C1 segment of cervical spinal cord (tissue), 14 donors: ENCODE measurements at regions not wholly inside any gene's neighbourhood (a gene's known extent, or its start where the extent isn't known, plus 50 kb on each side); places are given as distances from the start of the nearest gene placed in this dataset.
"Not testable (repeated sequence)": the region's sequence is repeated elsewhere in the genome, so short reads cannot be mapped to it uniquely, and the experiment has no call there.

Experiments used
- DNase-seq, 14 donors: peaks; one replicate each; lab custom pipeline; 2025; lab: John Stamatoyannopoulos, UW

DNA sequence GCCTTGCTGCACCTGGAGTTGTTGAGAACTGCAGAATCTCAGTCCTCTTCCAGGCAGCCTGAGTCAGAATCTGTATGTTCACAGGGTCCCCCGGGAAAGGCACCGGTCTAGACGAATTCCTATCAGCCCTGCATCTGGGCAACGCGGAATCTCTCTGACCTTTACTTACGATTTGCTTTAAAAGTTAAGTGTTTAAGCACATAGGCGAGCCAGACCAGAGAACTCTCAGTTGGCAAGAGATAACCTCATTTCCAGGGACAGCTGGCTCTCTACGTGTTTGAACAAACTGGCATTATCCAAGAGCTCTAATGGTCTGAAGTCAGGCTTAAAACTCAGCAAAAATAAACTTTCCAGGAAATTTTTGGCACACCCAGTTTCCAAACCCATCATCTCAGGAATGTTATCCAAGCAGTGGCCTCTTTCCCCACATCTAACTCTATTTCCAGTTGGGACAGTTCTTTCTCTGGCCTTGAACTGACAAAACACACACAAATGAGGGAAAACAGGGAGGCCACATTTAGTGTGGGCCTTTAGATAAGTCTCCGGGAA, 53.4 kb downstream of the HES1 start:
- DNase-seq: no peak

DNA sequence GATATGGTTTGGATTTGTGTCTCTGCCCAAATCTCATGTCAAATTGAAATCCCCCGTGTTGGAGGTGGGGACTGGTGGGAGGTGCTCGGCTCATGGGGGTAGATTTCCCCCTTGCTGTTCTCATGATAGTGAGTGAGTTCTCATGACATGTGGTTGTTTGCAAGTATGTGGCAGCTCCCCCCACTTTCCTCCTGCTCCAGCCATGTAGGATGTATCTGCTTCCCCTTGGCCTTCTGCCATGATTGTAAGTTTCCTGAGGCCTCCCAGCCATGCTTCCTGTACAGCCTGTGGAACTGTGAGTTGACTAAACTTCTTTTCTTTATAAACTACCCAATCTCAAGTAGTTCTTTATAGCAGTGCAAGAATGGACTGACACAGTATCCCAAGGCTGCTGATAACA, 55.9 kb downstream of the HES1 start:
- DNase-seq: not testable (repeated sequence)

DNA sequence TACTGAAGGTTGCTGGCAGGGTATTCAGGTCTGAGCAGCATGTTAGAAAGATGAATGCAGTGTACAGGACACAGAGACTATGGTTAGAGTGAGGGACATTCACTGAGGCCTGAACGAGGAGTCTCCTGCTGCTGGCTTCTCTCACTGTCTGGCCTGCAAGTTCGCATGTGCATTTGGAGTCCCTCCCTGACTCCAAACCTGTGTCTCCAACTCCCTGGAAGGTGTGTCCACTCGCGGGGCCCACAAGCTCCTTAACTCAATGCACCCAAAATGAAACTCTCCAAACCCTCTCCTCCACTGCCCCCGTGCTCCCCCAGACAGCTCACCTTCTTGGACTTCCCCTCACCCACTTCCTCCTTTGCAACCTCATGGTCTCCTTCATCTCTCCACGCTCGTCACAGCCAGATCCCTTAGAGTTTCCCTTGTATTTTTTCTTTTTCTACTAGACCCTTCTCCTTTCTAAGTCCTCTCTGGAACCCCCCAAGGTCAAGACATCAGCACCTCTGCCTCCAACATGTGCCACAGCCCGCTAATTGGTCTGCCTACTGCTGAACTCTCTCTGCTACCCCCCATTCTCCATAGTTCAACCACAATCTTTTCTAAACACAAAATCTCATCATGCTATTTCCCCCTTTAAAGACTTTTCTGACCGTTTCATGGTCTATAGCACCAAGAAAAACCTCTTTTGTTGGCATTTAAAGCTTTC, 58.3 kb downstream of the HES1 start:
- no peak for DNase-seq

DNA sequence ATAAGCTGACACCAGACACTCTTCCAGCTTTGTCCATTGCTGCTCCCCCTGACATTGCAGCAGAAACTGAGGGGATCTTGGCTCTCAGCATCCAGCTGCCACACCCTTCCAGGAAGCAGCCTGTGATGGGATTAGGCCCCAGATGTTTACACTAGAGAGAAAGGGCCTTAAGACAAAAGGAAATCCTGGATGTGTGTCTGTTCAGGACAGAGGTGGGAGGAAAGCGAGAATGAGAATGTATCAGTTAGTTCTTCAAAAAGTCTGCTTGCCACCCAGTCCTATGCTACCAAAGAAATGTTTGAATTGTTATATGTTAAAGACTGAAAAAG, 58.8 kb downstream of the HES1 start:
- no peak for DNase-seq

DNA sequence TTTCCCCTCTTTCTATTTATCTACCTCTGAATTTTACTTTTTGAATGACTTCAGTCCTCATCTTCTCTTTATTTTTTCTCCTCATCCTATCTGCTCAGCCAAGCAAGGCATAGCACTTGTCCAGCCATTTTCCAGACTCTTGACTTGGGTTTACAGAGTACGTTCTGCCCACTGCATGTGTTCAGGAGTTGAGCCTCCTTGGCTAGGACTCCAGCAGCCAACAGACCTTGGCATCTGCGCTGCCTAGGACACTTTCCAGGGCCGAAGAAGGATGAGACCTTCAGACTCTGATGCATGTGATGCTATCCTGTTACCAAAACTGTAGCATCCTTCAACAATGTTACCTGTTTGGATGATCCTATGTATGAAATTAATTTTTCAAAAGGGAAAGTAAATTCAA, 59.7 kb downstream of the HES1 start:
- DNase-seq: no peak

DNA sequence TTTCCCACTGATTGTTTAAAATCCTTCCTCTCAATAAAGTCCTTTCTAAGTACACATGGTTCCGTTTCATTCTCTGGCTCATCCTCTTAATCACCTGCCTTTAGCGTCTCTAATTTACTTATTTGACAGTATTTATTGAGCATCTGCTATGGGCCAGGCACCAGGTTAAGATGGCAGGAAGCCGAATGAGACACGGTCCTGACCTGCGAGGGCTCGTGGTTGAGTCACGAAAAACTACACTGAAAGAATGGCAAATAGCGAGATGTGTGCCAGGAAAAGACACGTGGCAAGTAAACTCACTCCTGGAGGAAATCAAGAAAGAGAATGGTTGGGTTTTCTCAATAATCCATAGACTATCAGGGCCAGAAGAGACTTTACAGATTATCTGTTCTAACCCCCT, 60.9 kb downstream of the HES1 start:
- no peak for DNase-seq

DNA sequence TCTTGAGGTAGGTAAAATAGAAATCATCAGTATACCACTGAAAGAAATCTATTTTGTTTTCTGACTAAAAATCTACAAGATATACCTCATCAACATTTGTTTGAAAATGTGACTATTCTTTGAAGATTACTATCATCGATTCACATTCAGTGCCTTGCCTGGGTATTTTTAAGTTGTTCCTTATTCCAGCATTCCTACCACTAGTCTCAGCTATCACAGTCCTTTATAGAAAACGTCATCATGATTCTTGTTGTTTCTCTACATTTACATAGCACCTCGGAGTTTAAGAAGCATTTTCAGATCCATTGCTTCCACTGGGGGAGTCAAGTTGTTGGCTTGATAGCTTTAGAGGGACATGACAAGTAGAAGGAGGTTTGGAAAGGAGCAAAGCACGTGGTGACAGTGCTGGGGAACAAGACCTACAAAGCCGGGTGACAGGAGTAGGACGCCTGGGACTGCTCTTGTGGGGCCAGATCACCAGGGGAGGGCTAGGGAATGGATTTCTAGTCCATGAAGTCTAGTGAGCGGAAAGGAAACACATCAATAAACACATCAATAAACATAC, 61.5 kb downstream of the HES1 start:
- DNase-seq: no peak

DNA sequence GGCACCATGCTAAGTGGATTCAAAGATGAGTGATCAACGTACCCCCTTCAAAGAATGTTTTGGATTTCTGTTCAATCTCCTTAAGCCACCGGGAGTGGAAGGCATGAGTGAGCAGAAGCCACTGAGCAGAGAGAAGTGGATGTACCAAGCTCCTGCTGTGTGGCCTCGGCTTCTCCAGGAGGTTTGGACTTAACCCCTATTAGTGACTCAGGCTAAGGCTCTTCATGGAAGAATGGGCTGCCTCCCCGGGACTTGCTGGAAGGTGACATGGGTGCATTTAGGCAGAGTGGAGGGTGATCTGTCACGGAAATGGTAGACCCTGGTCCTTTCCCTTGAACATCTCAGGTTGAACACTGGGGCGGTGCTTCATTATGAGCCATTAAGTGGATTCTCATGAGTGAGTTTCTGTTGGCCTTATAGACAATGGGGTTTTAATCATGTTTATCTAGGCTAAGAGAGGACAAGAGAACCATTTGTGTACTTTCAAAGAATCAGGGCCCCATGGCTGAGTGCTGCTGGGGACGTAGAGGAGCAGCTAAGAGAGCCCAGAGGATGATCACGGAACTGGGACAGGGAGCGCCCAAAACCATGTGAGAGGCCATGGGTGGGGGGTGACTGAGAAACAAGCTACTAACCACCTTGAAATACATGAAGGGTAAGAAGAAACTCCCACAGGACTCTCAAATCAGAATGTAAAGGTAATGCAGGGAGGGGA, 62.2 kb downstream of the HES1 start:
- no peak for DNase-seq

DNA sequence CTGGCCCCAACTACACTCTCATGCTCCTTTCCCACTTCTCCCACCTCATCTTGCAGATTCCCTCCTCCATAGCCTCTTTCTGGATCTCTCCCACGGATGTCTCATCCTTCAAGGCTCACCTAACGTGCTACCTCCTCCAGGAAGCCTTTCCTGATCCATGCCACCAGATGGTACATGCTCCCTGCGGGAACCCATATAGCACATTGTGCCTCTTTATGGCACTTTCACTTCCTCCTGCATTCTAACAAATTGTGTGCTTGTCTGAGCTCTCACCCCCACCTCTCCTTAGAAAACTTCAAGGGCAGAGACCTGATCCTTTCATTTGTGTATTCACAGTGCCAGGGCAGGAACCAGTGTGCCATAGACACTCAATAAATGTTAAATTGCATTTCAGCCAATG, 63.0 kb downstream of the HES1 start:
- no peak for DNase-seq

DNA sequence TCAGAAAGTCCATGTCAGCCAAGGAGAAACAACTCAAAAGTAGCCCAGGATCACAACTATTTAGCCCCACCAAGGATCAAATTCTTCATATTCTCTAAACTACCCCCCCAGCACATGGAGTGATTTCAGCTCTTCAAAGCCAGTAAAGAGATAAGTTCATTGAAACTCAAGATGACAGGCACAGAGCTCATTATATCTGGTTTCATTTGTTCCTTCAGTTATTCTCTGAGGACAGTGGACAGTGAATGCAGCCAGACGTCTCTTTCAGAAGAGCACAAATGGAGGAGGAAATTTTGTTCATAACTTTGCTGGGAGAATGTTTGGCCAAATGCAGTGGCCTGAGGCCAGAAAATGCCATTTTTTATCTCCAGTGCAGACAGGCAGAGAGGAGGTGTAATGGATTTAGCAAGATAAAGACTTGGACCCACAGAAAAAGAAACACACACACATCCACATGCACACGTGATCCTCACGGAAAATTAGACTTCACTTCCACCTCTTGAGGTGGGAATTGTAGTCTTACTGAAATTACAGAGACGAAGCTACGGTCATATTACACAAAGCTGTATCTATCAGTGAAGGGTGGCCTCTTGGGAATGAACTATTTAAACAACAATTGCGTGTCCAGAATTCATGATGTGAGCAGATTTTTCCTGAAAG, 64.6 kb downstream of the HES1 start:
- DNase-seq: no peak

DNA sequence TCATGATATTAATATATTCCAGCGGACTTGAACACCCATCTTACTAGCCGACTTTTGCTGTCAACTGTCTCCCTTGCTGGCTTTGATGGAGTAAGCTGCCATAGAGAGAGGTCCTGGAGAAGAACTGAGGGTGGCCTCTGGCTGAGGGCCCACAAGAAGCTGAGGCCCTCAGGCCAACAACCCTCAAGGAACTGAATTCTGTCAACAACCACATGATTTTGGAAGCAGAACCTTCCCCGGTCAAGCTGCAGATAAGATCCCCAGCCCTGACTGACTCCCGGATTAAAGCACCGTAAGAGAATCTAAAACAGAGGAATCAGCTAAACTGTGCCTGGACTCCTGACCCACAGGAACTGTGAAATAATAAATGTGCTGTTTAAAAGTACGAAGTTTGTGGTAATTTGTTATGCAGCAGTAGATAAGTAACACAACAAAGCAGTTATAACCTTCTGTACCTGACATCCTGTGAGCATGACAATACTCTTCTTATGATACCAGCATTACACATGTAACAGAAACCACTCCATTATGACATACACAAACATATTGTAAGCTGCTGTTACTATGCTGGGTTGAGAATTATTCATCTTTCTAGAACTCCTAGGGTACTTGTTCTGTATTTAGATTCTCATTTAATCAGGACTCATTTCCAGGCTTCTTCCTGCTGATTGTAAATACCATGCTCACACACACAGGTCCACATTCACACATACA, 66.2 kb downstream of the HES1 start:
- DNase-seq: no peak

DNA sequence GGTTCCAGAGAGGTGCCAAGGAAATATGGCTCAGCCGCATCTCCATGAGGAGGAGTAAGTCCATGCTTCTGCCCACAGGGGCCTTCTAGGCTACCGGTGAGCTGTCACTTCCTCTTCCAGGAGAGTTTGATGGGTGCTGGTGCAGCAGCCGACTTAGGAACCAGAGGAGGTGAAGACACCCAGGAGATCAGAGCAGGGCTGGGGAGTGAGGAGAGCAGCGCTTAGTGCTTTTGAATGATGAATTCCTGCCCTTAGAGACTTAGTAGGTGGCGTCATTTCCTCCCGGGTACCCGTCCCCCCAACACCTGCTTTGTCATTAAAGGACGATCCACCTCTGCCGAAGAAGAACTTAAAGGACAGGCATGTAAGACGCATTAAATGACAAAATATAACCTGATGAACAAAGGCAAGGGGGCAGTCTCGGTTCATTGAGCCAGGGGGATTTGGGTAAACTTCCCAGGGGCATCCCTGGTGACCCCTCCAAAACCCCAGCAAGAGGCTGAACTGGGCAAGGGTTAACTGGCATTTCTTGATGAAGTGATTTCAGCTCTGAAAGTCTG, 67.6 kb downstream of the HES1 start:
- DNase-seq: no peak

DNA sequence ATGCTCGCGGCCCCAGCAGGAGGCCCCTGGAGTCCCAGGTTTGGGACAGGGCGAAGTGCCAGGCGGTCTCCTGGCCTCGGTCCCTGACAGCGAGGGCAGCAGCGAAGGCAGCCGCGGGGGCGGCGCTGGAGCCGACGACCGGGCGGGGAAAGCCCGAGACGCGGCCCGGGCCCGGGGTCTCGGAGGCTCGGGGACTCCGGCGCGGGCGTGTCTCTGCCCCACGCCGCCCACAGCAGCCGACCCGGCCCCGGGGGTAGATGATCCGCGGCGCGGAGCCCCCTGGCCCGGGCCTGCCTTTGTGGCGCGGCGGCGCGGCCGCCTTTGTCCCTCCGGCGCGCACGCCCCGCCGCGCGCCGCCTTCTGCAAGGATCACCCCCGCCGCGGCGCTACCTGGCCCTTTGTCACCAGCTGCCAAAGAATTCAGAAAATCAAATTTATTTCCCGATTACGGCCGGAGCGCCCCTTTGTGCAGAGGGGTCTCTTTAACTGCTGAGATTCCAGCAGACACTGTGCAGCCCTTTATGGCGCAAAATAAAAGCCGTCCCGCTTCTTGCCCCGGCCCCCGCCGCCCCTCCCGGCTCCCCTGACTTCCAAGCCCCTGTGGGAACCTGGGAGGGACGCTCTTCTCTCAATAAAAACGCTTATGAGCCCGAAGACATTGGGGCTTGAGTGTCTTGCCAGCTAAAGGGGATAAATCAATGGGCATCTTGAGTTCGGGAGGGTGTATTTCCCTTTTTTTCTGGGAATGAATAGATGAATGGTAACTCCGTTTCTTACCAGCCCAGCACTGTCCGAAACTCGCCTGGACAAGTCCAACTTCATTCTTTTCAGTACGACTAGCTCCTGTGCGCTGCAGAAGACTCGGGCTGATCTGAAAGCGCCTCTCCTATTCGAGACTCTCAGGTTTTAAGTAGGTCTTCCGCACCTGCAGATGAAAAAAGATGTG, 68.4 kb downstream of the HES1 start:
- DNase-seq: no peak

DNA sequence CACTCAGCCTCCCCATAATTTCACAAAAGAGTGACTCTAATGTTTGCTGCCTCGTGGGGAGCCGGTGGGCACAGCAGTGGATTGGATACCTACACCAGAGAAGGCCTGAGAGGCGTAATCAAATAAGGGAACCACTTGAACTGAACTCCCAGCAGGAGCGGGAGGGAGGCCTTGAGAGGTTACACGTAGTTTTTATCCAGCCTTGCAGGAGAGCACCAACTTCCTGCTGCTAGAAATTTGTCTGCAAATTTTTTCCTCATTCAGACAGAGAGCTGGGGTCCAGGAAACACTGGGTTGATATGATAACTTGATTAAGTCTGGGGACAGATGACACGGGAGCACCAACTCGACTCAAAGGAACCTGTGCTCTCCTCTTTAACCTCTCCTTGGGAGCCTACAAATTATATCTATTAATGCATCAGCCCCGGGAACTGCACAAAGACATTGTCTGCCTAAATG, 69.8 kb downstream of the HES1 start:
- DNase-seq: no peak

DNA sequence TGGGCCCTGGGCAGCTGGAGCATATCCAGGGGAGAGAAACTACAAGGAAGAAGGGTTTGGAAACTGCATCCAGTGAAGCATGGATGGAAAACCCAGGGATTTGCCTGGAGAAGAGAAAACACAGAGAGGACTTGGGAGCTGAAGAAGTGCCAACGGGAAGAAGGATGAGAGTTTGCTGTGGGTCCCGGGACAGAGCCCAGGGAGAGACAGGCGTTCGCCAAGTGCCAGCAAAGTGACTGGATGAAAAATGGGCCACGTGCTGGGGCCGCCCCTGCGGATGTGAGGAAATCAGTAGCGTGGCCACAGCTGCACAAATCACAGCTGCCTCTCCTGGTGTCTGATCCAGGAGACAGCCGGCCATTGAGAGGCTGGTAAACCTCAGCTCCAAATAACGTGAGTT, 70.4 kb downstream of the HES1 start:
- peak in 5 of 14 donors; percentile 6 to 47 (median 20) for DNase-seq

DNA sequence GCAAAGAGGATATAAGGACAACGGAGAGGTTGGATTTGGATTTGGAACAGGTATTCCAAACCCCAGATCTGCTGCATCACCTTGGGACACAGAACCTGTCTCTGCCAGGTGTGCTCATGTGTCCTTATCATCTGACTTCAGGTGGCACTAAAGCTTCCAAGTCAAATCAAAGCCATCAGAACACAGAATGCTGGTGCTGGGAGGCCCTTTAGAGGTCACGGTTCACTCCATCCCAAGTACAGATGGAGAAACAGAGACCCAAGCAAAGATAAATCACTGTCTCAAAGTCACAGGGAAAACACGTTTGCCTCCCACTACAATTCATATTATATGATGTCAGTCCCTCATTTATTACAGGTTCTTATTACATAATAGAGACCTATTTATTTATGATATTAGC, 72.8 kb downstream of the HES1 start:
- no peak for DNase-seq

DNA sequence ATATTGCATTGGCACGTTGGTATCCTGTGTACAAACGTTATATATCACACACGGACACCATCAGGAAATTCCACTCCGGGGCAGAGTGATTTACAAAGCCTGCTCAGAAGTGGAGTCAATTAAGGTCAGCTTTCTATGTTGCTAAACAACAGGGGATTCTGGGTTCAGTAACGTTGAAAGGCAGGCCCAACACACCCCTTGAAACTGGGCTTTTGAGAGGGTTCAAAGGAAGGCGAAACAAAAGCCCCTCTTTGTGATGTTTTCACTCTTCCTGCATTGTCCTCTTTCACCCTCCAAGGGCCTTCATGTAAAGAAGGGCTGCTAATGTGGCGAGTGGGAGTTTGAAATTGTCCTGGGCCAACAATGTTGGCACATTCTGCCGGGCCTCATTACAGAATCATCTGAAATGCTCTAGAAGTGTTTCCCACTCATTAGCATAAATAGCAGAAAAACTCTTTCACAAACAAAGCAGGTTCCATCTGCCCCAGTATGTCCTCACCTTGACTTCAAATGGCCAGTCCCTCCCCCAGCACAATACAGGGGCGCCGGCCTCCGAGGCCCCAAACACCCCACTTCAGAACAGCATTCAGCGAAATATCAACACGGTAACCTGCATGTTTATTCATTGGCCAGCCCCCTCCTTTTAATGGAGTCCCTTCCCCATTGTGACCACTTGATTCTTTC, 76.4 kb downstream of the HES1 start:
- DNase-seq: no peak

DNA sequence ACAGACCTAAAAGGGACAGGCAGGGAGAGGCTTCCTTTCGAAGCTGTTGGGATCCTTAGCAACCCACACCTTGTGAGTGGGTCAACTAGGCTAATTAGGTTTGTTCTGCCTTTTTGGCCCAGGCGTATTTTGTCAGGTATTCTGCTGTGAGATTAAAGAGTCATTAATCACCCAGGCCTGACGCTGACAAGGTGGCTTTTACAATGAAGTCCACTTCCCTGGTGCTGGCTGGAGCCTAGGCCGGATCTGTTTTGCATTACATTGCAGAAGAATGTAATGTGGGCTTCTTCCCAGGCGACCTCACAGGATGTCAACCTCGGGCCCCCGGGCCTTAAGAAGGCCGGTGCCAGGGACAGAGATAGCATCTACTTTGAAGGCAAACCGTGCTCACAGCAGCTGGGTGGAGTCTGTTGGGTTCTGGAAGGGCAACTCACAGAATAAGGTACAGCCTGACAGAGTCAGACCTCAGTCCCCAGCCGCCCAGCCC, 76.9 kb downstream of the HES1 start:
- DNase-seq: no peak

DNA sequence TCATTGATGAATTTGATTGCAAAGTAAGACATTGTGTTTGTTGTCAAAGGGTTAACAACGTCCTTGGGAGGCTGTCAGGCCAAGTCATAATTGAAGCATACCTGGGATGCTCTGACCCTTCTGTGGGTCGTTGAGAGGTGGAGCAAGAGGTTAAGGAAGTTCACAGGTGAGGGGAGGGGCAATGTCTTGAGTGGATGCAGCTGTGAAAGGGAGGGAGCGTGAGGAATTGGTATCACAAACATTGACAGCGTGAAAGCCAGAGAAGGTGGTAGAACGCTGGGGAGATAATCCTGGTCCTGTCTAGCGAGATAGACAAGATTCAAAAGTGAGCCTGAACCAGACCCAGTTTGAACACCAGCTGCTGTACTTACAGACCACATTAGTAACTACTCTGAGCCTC, 79.4 kb downstream of the HES1 start:
- DNase-seq: no peak
